Lung microvascular endothelial cell (primary cell): ENCODE measurements at regions not wholly inside any gene's neighbourhood (a gene's known extent, or its start where the extent isn't known, plus 50 kb on each side); places are given as distances from the start of the nearest gene placed in this dataset.

Experiments used
- DNase-seq, 2 donors: peaks; one replicate each; pipeline versions ENCODE4 v3.0.0 to v3.0.0-alpha.2; 2010; ENCODE audit warnings: low read depth in 2 of 2

GRCh38 chr4:15270201-15270600 is 157.6 kb upstream of the C1QTNF7 start:
- no peak for DNase-seq

- DNase-seq = no peak
Measured at GRCh38 chr4:15286041-15286440, 141.8 kb upstream of the C1QTNF7 start.

GRCh38 chr4:15291122-15291521 is 136.7 kb upstream of the C1QTNF7 start:
- DNase-seq = no peak

GRCh38 chr4:15293711-15294110 is 134.1 kb upstream of the C1QTNF7 start:
- no peak for DNase-seq

- DNase-seq = no peak
Measured at GRCh38 chr4:15294202-15294601, 133.6 kb upstream of the C1QTNF7 start.

GRCh38 chr4:15294832-15295231 is 133.0 kb upstream of the C1QTNF7 start:
- DNase-seq = no peak

GRCh38 chr4:15295421-15296162 is 132.2 kb upstream of the C1QTNF7 start:
- DNase-seq = no peak

- DNase-seq = no peak
Measured at GRCh38 chr4:15297344-15297743, 130.5 kb upstream of the C1QTNF7 start.

- no peak for DNase-seq
Measured at GRCh38 chr4:15299627-15300026, 128.2 kb upstream of the C1QTNF7 start.

- DNase-seq = no peak
Measured at GRCh38 chr4:15303052-15303641, 124.7 kb upstream of the C1QTNF7 start.

GRCh38 chr4:15314974-15315373 is 112.9 kb upstream of the C1QTNF7 start:
- no peak for DNase-seq

- no peak for DNase-seq
Measured at GRCh38 chr4:15317246-15317645, 110.6 kb upstream of the C1QTNF7 start.

GRCh38 chr4:15318621-15319348 is 109.0 kb upstream of the C1QTNF7 start:
- DNase-seq = no peak

- DNase-seq = no peak
Measured at GRCh38 chr4:15320121-15320678, 107.6 kb upstream of the C1QTNF7 start.

- no peak for DNase-seq
Measured at GRCh38 chr4:15322006-15322405, 105.8 kb upstream of the C1QTNF7 start.

- no peak for DNase-seq
Measured at GRCh38 chr4:15325987-15326386, 101.8 kb upstream of the C1QTNF7 start.

GRCh38 chr4:15327311-15328298 is 100.2 kb upstream of the C1QTNF7 start:
- DNase-seq = no peak

- no peak for DNase-seq
Measured at GRCh38 chr4:15331930-15332329, 95.9 kb upstream of the C1QTNF7 start.

GRCh38 chr4:15332377-15332776 is 95.5 kb upstream of the C1QTNF7 start:
- no peak for DNase-seq

GRCh38 chr4:15333692-15334633 is 93.9 kb upstream of the C1QTNF7 start:
- DNase-seq = no peak
